Urinary bladder (tissue), 3 donors: ENCODE measurements at regions not wholly inside any gene's neighbourhood (a gene's known extent, or its start where the extent isn't known, plus 50 kb on each side); places are given as distances from the start of the nearest gene placed in this dataset.

ENCODE experiments used
- DNase-seq: peaks from one replicate; pipeline ENCODE4 v3.0.0-alpha.2; 2015; ENCODE audit errors: extremely low spot score
- H3K27ac ChIP-seq: one replicate; pipeline ENCODE4 v1.5.1; 2013; ENCODE audit warnings: low read depth, mild to moderate bottlenecking, moderate library complexity
- H3K36me3 ChIP-seq: one replicate; pipeline ENCODE4 v1.6.1; 2013; ENCODE audit warnings: mild to moderate bottlenecking, moderate library complexity; ENCODE audit not compliant: insufficient read depth
- H3K4me1 ChIP-seq: one replicate; pipeline ENCODE4 v1.6.1; 2013; ENCODE audit warnings: mild to moderate bottlenecking, moderate library complexity; ENCODE audit not compliant: insufficient read depth
- H3K4me3 ChIP-seq: one replicate; pipeline ENCODE4 v1.5.1; 2013; ENCODE audit warnings: low read depth, low read length
- WGBS: extraction: QIAGEN DNeasy Blood & Tissue Kit; methylation state at CpG from one replicate; pipeline ENCODE4 v1.1.7; 2013; 5-methylcytosine and 5-hydroxymethylcytosine counted together
- donor health status: healthy with polysubstance abuse.
- donor health status: healthy.

- no peak for DNase-seq
- WGBS, result 92% methylated on average over 17 of the region's 17 CpGs
- H3K36me3 ChIP-seq, result no peaks in the 10 kb centered on the region
- no peak overlapping the region for H3K27ac ChIP-seq
- H3K4me3 ChIP-seq, result no peak overlapping the region
- H3K4me1 ChIP-seq, result no peaks in the 10 kb centered on the region
Observed at GRCh38 chr2:4883375-4883774, 808.8 kb upstream of the SOX11 start.

- no peak overlapping the region for H3K4me3 ChIP-seq
- DNase-seq, result no peak
- no peaks in the 10 kb centered on the region for H3K36me3 ChIP-seq
- WGBS, result 94% methylated on average over 25 of the region's 25 CpGs
- no peaks in the 10 kb centered on the region for H3K4me1 ChIP-seq
- H3K27ac ChIP-seq, result no peak overlapping the region
Observed at GRCh38 chr2:4884117-4884571, 808.0 kb upstream of the SOX11 start.

- Histone ChIP-seq H3K36me3 (no peaks in the 10 kb centered on the region), H3K27ac (no peak overlapping the region), H3K4me1 (no peaks in the 10 kb centered on the region), H3K4me3 (no peak overlapping the region)
- no peak for DNase-seq
- WGBS, result 51% methylated on average over 5 of the region's 5 CpGs
Observed at GRCh38 chr2:4891394-4891793, 800.8 kb upstream of the SOX11 start.

GRCh38 chr2:4895371-4895770, 796.8 kb upstream of the SOX11 start:
- 34% methylated on average over 6 of the region's 6 CpGs for WGBS
- no peak overlapping the region for H3K27ac ChIP-seq
- no peaks in the 10 kb centered on the region for H3K4me1 ChIP-seq
- DNase-seq, result no peak
- H3K36me3 ChIP-seq, result no peaks in the 10 kb centered on the region
- no peak overlapping the region for H3K4me3 ChIP-seq

- no peak overlapping the region for H3K4me3 ChIP-seq
- H3K27ac ChIP-seq, result no peak overlapping the region
- no peak for DNase-seq
- no peaks in the 10 kb centered on the region for H3K36me3 ChIP-seq
- H3K4me1 ChIP-seq, result no peaks in the 10 kb centered on the region
- 83% methylated on average over 5 of the region's 5 CpGs for WGBS
Observed at GRCh38 chr2:4898706-4899105, 793.5 kb upstream of the SOX11 start.

GRCh38 chr2:4900242-4900641, 791.9 kb upstream of the SOX11 start:
- Histone ChIP-seq H3K4me3 (no peak overlapping the region), H3K4me1 (no peaks in the 10 kb centered on the region), H3K27ac (no peak overlapping the region), H3K36me3 (no peaks in the 10 kb centered on the region)
- 70% methylated on average over 5 of the region's 5 CpGs for WGBS
- DNase-seq, result no peak

GRCh38 chr2:4900861-4901770, 791.1 kb upstream of the SOX11 start:
- Histone ChIP-seq H3K4me1 (no peaks in the 10 kb centered on the region), H3K4me3 (no peak overlapping the region), H3K36me3 (no peaks in the 10 kb centered on the region), H3K27ac (no peak overlapping the region)
- 63% methylated on average over 11 of the region's 11 CpGs for WGBS
- DNase-seq, result no peak

GRCh38 chr2:4903656-4904348, 788.4 kb upstream of the SOX11 start:
- no peak for DNase-seq
- no peaks in the 10 kb centered on the region for H3K4me1 ChIP-seq
- no peak overlapping the region for H3K4me3 ChIP-seq
- H3K27ac ChIP-seq, result no peak overlapping the region
- no peaks in the 10 kb centered on the region for H3K36me3 ChIP-seq
- 49% methylated on average over 12 of the region's 12 CpGs for WGBS

- no peaks in the 10 kb centered on the region for H3K4me1 ChIP-seq
- no peak overlapping the region for H3K27ac ChIP-seq
- no peak overlapping the region for H3K4me3 ChIP-seq
- WGBS, result 78% methylated on average over 6 of the region's 6 CpGs
- no peak for DNase-seq
- no peaks in the 10 kb centered on the region for H3K36me3 ChIP-seq
Observed at GRCh38 chr2:4908461-4908860, 783.7 kb upstream of the SOX11 start.

GRCh38 chr2:4909346-4910009, 782.7 kb upstream of the SOX11 start:
- Histone ChIP-seq H3K4me1 (no peaks in the 10 kb centered on the region), H3K36me3 (no peaks in the 10 kb centered on the region), H3K4me3 (no peak overlapping the region), H3K27ac (no peak overlapping the region)
- 31% methylated on average over 9 of the region's 9 CpGs for WGBS
- peak; percentile 5 for DNase-seq

- Histone ChIP-seq H3K36me3 (no peaks in the 10 kb centered on the region), H3K27ac (no peak overlapping the region), H3K4me1 (no peaks in the 10 kb centered on the region), H3K4me3 (no peak overlapping the region)
- 90% methylated on average over 5 of the region's 5 CpGs for WGBS
- DNase-seq, result no peak
Observed at GRCh38 chr2:4914036-4914435, 778.1 kb upstream of the SOX11 start.

GRCh38 chr2:4914551-4914950, 777.6 kb upstream of the SOX11 start:
- no peak overlapping the region for H3K27ac ChIP-seq
- no peaks in the 10 kb centered on the region for H3K4me1 ChIP-seq
- no peaks in the 10 kb centered on the region for H3K36me3 ChIP-seq
- 79% methylated on average over 4 of the region's 4 CpGs for WGBS
- DNase-seq, result no peak
- H3K4me3 ChIP-seq, result no peak overlapping the region

GRCh38 chr2:4915357-4915756, 776.8 kb upstream of the SOX11 start:
- no peak for DNase-seq
- Histone ChIP-seq H3K27ac (no peak overlapping the region), H3K36me3 (no peaks in the 10 kb centered on the region), H3K4me1 (no peaks in the 10 kb centered on the region), H3K4me3 (no peak overlapping the region)
- 86% methylated on average over 2 of the region's 2 CpGs for WGBS

GRCh38 chr2:4916094-4916493, 776.1 kb upstream of the SOX11 start:
- Histone ChIP-seq H3K36me3 (no peaks in the 10 kb centered on the region), H3K27ac (no peak overlapping the region), H3K4me1 (no peaks in the 10 kb centered on the region), H3K4me3 (no peak overlapping the region)
- no peak for DNase-seq
- 48% methylated on average over 2 of the region's 2 CpGs for WGBS
